ENCODE measurements at regions not wholly inside any gene's neighbourhood (a gene's known extent, or its start where the extent isn't known, plus 50 kb on each side); places are given as distances from the start of the nearest gene placed in this dataset.

- TF ChIP-seq EZH2phosphoT487 (IDR thresholded peaks at IDR 0.05; ENCODE audit: low read depth) (no peak), CTCF (IDR thresholded peaks at IDR 0.05; ENCODE audit: low read depth, low read length) (no peak)
These were observed 72.4 kb upstream of the NUP50 start for GRCh38 chr22:45091254-45091854.

All from OCI-LY3 (cell line).